Tibial nerve (tissue), 4 donors: ENCODE measurements at regions not wholly inside any gene's neighbourhood (a gene's known extent, or its start where the extent isn't known, plus 50 kb on each side); places are given as distances from the start of the nearest gene placed in this dataset.
"Not testable (repeated sequence)": the region's sequence is repeated elsewhere in the genome, so short reads cannot be mapped to it uniquely, and the experiment has no call there.

Source experiments
- DNase-seq, 2 donors: peaks; one replicate each; pipeline ENCODE4 v3.0.0-alpha.2; 2019; ENCODE audit warnings: low spot score in 2 of 2
- H3K27ac ChIP-seq, 4 donors: fragments of 200-600 bp; sonication (generic) in 3 of 4; one replicate each; pipeline ENCODE4 v1.5.1; 2017 to 2019; ENCODE audit warnings: mild to moderate bottlenecking in 1 of 4
- H3K27me3 ChIP-seq, 2 donors: fragments of 200-600 bp; sonication (generic) in 1 of 2; one replicate each; pipeline versions ENCODE4 v1.5.1 to v1.6.0; 2017 to 2019
- H3K36me3 ChIP-seq, 3 donors: fragments of 200-600 bp; sonication (generic); one replicate each; pipeline ENCODE4 v1.5.1; 2018 to 2019
- H3K4me1 ChIP-seq, 4 donors: fragments of 200-600 bp; sonication (generic) in 3 of 4; one replicate each; pipeline ENCODE4 v1.5.1; 2017 to 2019
- H3K4me3 ChIP-seq, 4 donors: fragments of 200-600 bp; sonication (generic) in 3 of 4; one replicate each; pipeline ENCODE4 v1.5.1; 2017 to 2019; ENCODE audit warnings: mild to moderate bottlenecking in 1 of 4, moderate library complexity in 1 of 4
- H3K9me3 ChIP-seq, 4 donors: fragments of 200-600 bp; sonication (generic) in 3 of 4; one replicate each; pipeline ENCODE4 v1.5.1; 2017 to 2019
- CTCF ChIP-seq, 5 experiments: fragments of 200-600 bp in 3 of 5; fragments of 450-650 bp in 2 of 5; sonication (generic) in 3 of 5; IDR thresholded peaks; one replicate each; pipeline ENCODE4 v1.5.1; 2016 to 2019; ENCODE audit warnings: antibody characterized with exemption in 5 of 5, mild to moderate bottlenecking in 3 of 5, moderate library complexity in 2 of 5
- EP300 ChIP-seq, 2 donors: sonication (generic); formaldehyde crosslinking; IDR thresholded peaks; one replicate each; pipeline ENCODE4 v1.6.1; 2017; ENCODE audit warnings: antibody characterized with exemption in 2 of 2, mild to moderate bottlenecking in 1 of 2
- POLR2A ChIP-seq, 2 donors: fragments of 450-650 bp; IDR thresholded peaks; one replicate each; pipeline ENCODE4 v1.6.1; 2017; ENCODE audit warnings: antibody characterized with exemption in 2 of 2, mild to moderate bottlenecking in 2 of 2, moderate library complexity in 2 of 2
- WGBS, 2 donors: methylation state at CpG; one replicate each; pipeline ENCODE4 v1.1.5; 2018; 5-methylcytosine and 5-hydroxymethylcytosine counted together

GRCh38 chr10:45144326-45145070, 143.8 kb downstream of the ZNF22 start:
- H3K27ac ChIP-seq: no peak overlapping the region
- H3K36me3 ChIP-seq: no peaks in the 10 kb centered on the region
- no peaks in the 10 kb centered on the region for H3K4me1 ChIP-seq
- no peaks in the 10 kb centered on the region for H3K27me3 ChIP-seq
- no peaks in the 10 kb centered on the region for H3K9me3 ChIP-seq
- no peak for DNase-seq
- H3K4me3 ChIP-seq: no peak overlapping the region
- 88 to 91% methylated on average over 3 of the region's 3 CpGs for WGBS, 2 donors
- no peak for TF ChIP-seq CTCF (IDR thresholded peaks at IDR 0.05)
- no peak for TF ChIP-seq POLR2A (IDR thresholded peaks at IDR 0.05)
- TF ChIP-seq EP300 (IDR thresholded peaks at IDR 0.05): no peak

DNA sequence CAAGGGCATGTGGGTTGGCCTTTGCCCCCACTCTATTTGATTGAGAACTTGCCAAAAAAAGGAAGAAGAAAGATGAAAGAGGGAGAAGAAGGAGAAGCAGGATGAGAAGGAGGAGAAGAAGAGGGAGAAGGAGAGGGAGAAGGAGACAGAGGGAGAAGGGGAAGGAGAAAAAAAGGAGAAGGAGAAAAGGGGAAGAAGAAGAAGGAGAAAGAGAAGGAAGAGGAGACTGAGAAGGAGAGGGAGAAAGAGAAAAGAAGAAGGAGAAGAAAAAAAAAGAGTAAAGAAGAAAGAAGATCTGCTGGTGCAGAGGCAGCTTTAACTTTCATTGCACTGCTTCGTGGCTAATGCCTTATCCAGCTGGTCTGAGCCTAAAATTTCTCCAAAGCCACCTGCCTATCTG, 144.4 kb downstream of the ZNF22 start:
- H3K4me3 ChIP-seq, H3K9me3 ChIP-seq, H3K36me3 ChIP-seq, DNase-seq, H3K27ac ChIP-seq, H3K4me1 ChIP-seq, H3K27me3 ChIP-seq: not testable (repeated sequence)
- 58 to 65% methylated on average over 1 of the region's 1 CpG for WGBS, 2 donors

DNA sequence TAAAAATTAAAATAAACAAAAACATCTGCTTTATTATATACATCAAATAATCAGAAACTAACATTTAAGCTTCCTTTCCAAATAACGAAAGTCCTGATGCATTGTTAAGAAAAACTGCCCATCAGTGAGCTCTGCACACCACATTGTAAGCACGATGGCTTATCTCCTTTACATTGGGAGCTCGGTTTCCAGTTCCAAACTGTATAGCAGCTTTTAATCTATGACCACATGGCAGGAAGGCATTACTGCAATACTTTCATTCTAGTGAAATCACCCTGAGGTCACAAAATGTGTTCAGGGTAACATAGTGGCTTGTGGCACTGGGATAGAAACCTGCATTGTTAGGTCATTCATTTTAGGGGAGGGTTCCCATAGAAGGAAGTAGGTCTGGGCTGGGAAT, 146.3 kb downstream of the ZNF22 start:
- Histone ChIP-seq H3K4me3 (no peak overlapping the region), H3K27me3 (no peaks in the 10 kb centered on the region), H3K27ac (no peak overlapping the region), H3K36me3 (no peaks in the 10 kb centered on the region), H3K4me1 (no peaks in the 10 kb centered on the region), H3K9me3 (no peaks in the 10 kb centered on the region)
- DNase-seq: no peak
- 57 to 66% methylated on average over 3 of the region's 3 CpGs for WGBS, 2 donors
- TF ChIP-seq POLR2A (IDR thresholded peaks at IDR 0.05): no peak
- TF ChIP-seq EP300 (IDR thresholded peaks at IDR 0.05): no peak
- no peak for TF ChIP-seq CTCF (IDR thresholded peaks at IDR 0.05)

DNA sequence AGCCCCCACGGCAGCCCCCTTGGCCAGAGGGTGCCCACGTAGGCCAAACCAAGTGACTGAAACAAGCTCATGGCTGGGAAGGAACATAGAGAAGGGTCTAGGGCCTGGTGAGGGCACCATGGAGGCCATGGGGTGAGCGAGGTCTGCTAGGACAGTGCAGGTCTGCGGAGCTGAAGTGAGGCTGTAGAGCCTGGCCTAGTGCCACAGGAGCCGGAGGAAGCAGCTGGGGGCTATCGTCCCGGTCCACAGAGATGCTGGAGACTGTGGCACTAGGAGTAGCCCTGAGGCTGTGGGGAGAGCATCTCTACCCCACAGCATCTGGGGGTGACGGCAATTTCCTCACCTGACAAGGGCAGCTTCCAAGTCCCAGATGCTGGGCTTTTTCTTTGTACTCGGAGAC, 150.3 kb downstream of the ZNF22 start:
- 91 to 94% methylated on average over 6 to 8 of the region's 9 CpGs for WGBS, 2 donors
- Histone ChIP-seq H3K27ac (no peak overlapping the region), H3K27me3 (no peaks in the 10 kb centered on the region), H3K36me3 (no peaks in the 10 kb centered on the region), H3K4me3 (no peak overlapping the region), H3K9me3 (no peaks in the 10 kb centered on the region), H3K4me1 (no peaks in the 10 kb centered on the region)
- DNase-seq: no peak
- TF ChIP-seq POLR2A (IDR thresholded peaks at IDR 0.05) (no peak), EP300 (IDR thresholded peaks at IDR 0.05) (no peak), CTCF (IDR thresholded peaks at IDR 0.05) (no peak)

DNA sequence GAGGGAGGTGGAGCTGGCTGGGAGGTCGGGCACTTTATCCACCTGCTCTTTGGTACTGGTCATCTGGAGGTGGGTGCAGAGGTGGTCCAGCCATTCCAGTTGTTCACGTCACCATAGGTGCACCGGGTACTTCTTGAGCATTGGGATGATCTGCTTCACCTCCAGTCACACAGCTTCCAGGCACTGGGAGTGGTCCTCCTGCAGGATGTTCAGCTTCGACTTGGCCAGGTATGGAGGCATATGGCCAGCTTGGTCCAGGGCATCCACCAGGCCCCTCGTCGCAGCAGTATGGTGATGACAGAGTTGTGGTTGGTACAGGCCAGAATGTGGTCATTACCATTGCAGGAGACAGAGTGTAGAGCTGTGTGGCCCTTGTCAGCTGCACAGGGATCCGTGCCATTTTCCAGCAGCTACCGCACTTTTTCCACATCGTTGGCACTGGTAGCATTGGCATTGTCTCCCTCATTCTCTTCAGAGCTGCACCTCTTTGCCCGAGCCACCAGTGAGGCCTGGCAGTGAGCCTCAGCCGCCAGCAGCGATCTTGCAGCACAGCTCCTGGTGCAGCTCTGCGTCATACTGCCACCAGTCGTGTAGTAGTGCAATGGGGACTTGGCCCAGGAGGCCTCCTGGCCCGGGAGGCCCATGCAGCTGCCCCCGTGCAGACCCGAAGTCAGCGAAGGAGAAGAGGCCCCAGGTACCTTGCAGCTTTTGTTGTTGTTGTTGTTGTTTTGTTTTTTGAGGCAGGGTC, 150.9 kb downstream of the ZNF22 start:
- DNase-seq: no peak
- Histone ChIP-seq H3K27me3 (no peaks in the 10 kb centered on the region), H3K4me3 (no peak overlapping the region), H3K36me3 (no peaks in the 10 kb centered on the region), H3K9me3 (no peaks in the 10 kb centered on the region), H3K27ac (no peak overlapping the region), H3K4me1 (no peaks in the 10 kb centered on the region)
- no peak for TF ChIP-seq EP300 (IDR thresholded peaks at IDR 0.05)
- 89 to 90% methylated on average over 17 of the region's 18 CpGs for WGBS, 2 donors

GRCh38 chr10:45152726-45153125, 152.0 kb downstream of the ZNF22 start:
- H3K27ac ChIP-seq: no peak overlapping the region
- no peaks in the 10 kb centered on the region for H3K27me3 ChIP-seq
- H3K9me3 ChIP-seq: no peaks in the 10 kb centered on the region
- no peaks in the 10 kb centered on the region for H3K36me3 ChIP-seq
- 64 to 65% methylated on average over 3 of the region's 3 CpGs for WGBS, 2 donors
- H3K4me3 ChIP-seq: no peak overlapping the region
- no peaks in the 10 kb centered on the region for H3K4me1 ChIP-seq
- no peak for TF ChIP-seq CTCF (IDR thresholded peaks at IDR 0.05)
- no peak for TF ChIP-seq POLR2A (IDR thresholded peaks at IDR 0.05)
- TF ChIP-seq EP300 (IDR thresholded peaks at IDR 0.05): no peak
- DNase-seq: no peak
